NT2/D1 (cell line): ENCODE measurements at regions not wholly inside any gene's neighbourhood (a gene's known extent, or its start where the extent isn't known, plus 50 kb on each side); places are given as distances from the start of the nearest gene placed in this dataset.

ENCODE experiments used
- DNase-seq: peaks from one replicate; pipeline ENCODE4 v3.0.0-alpha.2; 2011; ENCODE audit warnings: low read depth, low spot score
- H3K27me3 ChIP-seq: 2 replicates; pipeline ENCODE4 v1.6.0; 2011; ENCODE audit warnings: mild to moderate bottlenecking; ENCODE audit not compliant: insufficient read length, insufficient read depth
- H3K36me3 ChIP-seq: 2 replicates; pipeline ENCODE4 v1.6.1; 2011; ENCODE audit warnings: mild to moderate bottlenecking, low read length, mixed read lengths; ENCODE audit not compliant: insufficient read depth, insufficient read length
- H3K4me1 ChIP-seq: 2 replicates; pipeline ENCODE4 v1.5.1; 2011; ENCODE audit not compliant: insufficient read depth, insufficient read length
- H3K4me3 ChIP-seq: 2 replicates; pipeline ENCODE4 v1.5.1; 2011; ENCODE audit warnings: low read depth; ENCODE audit not compliant: insufficient read length
- H3K9ac ChIP-seq: 2 replicates; pipeline ENCODE4 v1.6.0; 2011; ENCODE audit warnings: low read depth; ENCODE audit not compliant: insufficient read length
- H3K9me3 ChIP-seq: 2 replicates; pipeline ENCODE4 v1.5.1; 2011; ENCODE audit warnings: mild to moderate bottlenecking, low read length; ENCODE audit not compliant: insufficient read depth
- SUZ12 ChIP-seq: IDR thresholded peaks from 2 replicates; pipeline ENCODE4 v1.6.1; 2011; ENCODE audit not compliant: insufficient read length, insufficient read depth; ENCODE audit errors: extremely low read depth
- YY1 ChIP-seq: IDR thresholded peaks from 2 replicates; pipeline ENCODE4 v1.6.1; 2011; ENCODE audit not compliant: insufficient read length, insufficient read depth
- ZNF274 ChIP-seq: IDR thresholded peaks from 2 replicates; pipeline ENCODE4 v1.6.1; 2011; ENCODE audit warnings: mild to moderate bottlenecking, low read depth, low read length

DNA sequence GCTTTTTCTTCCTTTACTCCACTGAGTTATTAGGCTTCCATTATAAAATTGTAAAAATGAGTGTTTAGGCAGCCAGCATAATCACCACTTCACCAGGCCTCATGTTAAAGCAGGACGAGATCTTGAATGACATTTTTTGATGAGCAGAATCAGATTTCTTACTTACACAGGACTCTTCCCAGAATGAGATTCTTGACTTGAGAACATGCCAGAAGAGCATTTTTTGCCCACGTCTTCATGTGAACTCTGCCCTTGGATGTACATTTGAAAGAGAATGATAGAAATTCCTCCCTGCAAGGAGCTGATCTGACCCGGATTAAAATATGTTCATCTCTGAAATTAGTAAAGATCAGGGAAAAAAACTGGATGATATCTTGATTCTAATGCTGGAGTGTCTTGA, 212.1 kb upstream of the ADRA1B start:
- DNase-seq: no peak
- TF ChIP-seq SUZ12 (no peak), YY1 (no peak), ZNF274 (no peak)
- Histone ChIP-seq H3K36me3 (no peaks in the 10 kb centered on the region), H3K4me3 (no peak overlapping the region), H3K9me3 (peaks cover 9% of the 10 kb centered on the region), H3K4me1 (no peaks in the 10 kb centered on the region), H3K27me3 (no peaks in the 10 kb centered on the region), H3K9ac (no peak overlapping the region)

DNA sequence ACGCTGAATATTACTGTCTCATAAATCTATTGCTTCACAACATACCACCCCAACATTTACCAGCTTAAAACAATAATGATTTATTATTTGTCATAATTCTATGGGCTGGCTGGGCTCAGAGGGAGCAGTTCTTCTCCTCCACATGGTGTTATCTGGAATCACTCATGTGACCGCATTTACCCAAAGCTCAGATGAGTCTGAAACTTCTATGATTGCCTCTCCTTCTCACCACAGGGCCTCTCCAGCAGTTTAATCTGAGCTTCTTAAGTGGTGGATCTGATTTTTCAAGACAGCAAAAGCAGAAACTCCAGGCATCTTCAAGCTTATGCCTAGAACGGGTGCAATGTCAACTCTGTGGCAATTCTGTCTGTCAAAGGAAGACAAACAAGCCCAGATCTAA, 210.3 kb upstream of the ADRA1B start:
- no peak for DNase-seq
- H3K4me3 ChIP-seq: no peak overlapping the region
- no peaks in the 10 kb centered on the region for H3K4me1 ChIP-seq
- H3K36me3 ChIP-seq: no peaks in the 10 kb centered on the region
- peaks cover 9% of the 10 kb centered on the region for H3K9me3 ChIP-seq
- TF ChIP-seq YY1: no peak
- TF ChIP-seq ZNF274: no peak
- no peak for TF ChIP-seq SUZ12
- H3K27me3 ChIP-seq: no peaks in the 10 kb centered on the region
- H3K9ac ChIP-seq: no peak overlapping the region

DNA sequence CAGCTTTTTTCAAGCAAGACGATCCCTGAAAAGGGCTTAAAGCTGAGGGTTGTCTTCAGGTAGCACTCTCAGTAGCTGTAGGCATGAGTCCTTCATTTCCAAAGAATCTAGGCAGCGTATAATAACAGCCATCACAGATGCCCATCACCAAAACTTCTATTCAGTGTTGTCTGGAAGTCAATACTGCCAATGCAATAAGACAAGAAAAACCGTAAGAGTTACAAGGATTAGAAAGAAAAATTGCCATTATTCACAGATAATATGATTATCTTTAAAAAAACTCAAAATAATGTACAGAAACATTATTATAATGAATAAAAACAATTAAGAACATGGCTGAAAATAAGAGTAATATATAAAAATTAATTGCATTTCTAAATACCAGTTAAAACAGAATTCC, 208.2 kb upstream of the ADRA1B start:
- Histone ChIP-seq H3K4me1 (no peaks in the 10 kb centered on the region), H3K36me3 (no peaks in the 10 kb centered on the region), H3K9ac (no peak overlapping the region), H3K27me3 (no peaks in the 10 kb centered on the region), H3K9me3 (peaks cover 9% of the 10 kb centered on the region), H3K4me3 (no peak overlapping the region)
- DNase-seq: no peak
- TF ChIP-seq ZNF274 (no peak), YY1 (no peak), SUZ12 (no peak)

DNA sequence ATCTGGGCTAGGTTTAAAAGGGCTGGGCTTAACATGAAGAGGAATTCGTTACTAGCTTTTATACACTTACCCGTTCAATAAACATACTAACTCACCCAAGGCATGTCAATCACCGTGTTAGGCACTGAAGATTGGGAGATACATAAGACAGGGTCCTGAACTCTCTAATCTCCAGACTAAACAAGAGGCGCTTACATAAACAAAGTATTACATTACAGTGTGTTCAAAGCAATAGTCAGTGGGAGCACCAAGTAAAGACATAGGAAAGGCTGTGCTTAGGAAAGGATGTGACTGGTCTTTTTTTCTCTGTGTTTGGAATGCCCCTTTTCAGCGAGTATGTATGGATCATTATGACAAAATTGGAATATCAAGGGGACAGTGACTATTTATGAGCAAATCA, 203.6 kb upstream of the ADRA1B start:
- H3K36me3 ChIP-seq: no peaks in the 10 kb centered on the region
- H3K4me1 ChIP-seq: no peaks in the 10 kb centered on the region
- no peak for DNase-seq
- no peaks in the 10 kb centered on the region for H3K27me3 ChIP-seq
- no peak overlapping the region for H3K4me3 ChIP-seq
- TF ChIP-seq YY1 (no peak), SUZ12 (no peak), ZNF274 (no peak)
- H3K9me3 ChIP-seq: peaks cover 8% of the 10 kb centered on the region
- no peak overlapping the region for H3K9ac ChIP-seq

DNA sequence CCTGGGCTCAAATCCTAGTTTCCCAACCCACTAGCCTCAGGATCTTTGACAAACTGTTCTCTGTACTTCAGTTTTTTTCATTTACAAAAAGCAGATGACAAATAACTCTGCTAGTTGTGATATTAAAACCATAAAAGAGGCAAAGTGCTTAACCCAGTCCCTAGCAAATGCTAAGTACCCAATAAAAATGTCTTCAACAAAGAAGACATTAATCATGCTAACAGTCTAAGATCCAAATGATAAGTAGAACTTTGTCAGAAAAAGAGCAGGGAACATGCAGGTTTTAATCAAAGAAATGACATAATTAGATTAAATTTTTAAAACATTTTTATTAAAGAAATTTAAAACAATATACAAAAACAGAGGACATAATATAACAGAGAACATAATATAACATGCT, 203.0 kb upstream of the ADRA1B start:
- no peak overlapping the region for H3K4me3 ChIP-seq
- no peak for TF ChIP-seq ZNF274
- TF ChIP-seq SUZ12: no peak
- no peak for TF ChIP-seq YY1
- no peaks in the 10 kb centered on the region for H3K36me3 ChIP-seq
- H3K9ac ChIP-seq: no peak overlapping the region
- DNase-seq: no peak
- peaks cover 2% of the 10 kb centered on the region; the same call in 1 of the 2 replicates for H3K9me3 ChIP-seq
- H3K4me1 ChIP-seq: no peaks in the 10 kb centered on the region
- no peaks in the 10 kb centered on the region for H3K27me3 ChIP-seq

DNA sequence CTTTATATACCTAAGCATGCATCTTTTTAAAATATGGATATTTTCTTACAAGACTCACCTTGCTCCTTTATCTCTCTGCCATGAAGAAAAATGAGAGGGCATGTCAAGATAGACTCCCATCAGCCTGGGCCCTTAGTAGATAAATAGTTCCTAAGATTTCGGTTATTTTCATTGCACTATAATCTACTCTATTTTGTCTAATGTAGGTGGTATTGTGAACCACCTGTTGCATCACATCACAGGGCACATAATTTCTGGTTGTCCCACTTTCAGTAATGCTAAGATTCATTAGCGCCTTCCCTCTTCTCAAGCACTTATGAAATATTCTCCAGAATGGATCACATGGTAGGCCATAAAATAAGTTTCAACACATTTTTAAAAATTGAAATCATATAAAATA, 202.5 kb upstream of the ADRA1B start:
- H3K9me3 ChIP-seq: no peaks in the 10 kb centered on the region; the same call in 1 of the 2 replicates
- H3K9ac ChIP-seq: no peak overlapping the region
- no peak overlapping the region for H3K4me3 ChIP-seq
- no peak for DNase-seq
- TF ChIP-seq SUZ12: no peak
- no peak for TF ChIP-seq YY1
- TF ChIP-seq ZNF274: no peak
- no peaks in the 10 kb centered on the region for H3K36me3 ChIP-seq
- H3K4me1 ChIP-seq: no peaks in the 10 kb centered on the region
- H3K27me3 ChIP-seq: no peaks in the 10 kb centered on the region

DNA sequence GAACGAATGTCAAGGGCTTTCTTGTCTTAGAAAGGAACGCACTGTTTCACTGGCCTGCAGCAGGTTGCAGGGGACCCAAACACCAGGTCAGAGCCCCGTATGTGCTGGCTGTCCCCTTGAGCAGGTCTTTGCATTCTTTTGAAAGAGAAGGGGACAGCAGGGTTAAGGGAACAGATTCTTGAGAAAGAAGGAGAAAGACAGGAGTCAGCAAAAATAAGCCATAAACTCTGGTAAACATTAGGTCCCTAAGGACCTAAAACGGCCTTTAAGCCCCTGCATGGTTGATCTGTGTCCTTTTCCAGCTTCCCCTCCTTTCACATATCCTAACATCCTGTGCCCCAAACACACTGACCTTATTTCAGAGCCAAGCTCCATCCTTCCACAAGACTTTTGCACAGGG, 190.8 kb upstream of the ADRA1B start:
- H3K36me3 ChIP-seq: no peaks in the 10 kb centered on the region
- no peaks in the 10 kb centered on the region for H3K27me3 ChIP-seq
- H3K9me3 ChIP-seq: no peaks in the 10 kb centered on the region
- DNase-seq: no peak
- no peak overlapping the region for H3K9ac ChIP-seq
- H3K4me1 ChIP-seq: no peaks in the 10 kb centered on the region
- H3K4me3 ChIP-seq: no peak overlapping the region
- TF ChIP-seq SUZ12 (no peak), ZNF274 (no peak), YY1 (no peak)

DNA sequence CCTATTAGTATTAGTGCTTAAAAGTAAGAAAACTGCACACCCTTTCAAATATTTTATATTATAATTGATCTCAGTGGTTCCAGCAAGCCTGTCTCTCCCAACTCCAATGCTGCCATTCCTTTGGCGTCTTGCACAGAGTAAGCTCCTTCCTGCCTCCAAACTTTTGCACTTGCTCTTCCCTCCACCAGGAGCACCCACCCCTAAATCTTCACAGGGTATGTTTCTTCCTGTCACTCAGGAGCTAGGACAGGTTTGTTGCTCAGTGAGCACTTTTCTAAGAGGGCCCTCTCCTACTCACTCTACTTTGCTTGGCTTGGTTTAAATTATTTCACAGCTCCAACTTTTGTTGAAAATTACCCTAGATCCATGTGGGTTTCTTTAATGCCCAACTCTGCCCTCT, 189.1 kb upstream of the ADRA1B start:
- no peak for DNase-seq
- H3K4me3 ChIP-seq: no peak overlapping the region
- no peak for TF ChIP-seq ZNF274
- no peak for TF ChIP-seq YY1
- TF ChIP-seq SUZ12: no peak
- no peaks in the 10 kb centered on the region for H3K4me1 ChIP-seq
- no peaks in the 10 kb centered on the region for H3K9me3 ChIP-seq
- no peaks in the 10 kb centered on the region for H3K36me3 ChIP-seq
- no peak overlapping the region for H3K9ac ChIP-seq
- H3K27me3 ChIP-seq: no peaks in the 10 kb centered on the region
